Right lobe of liver (tissue), 6 donors: ENCODE measurements at regions not wholly inside any gene's neighbourhood (a gene's known extent, or its start where the extent isn't known, plus 50 kb on each side); places are given as distances from the start of the nearest gene placed in this dataset.

Experiments used
- ATAC-seq, 4 donors: fragments of 200-7000 bp; cut with Tn5 transposase; one replicate each; pipeline ENCODE4 v1.9.1; 2020; ENCODE audit warnings: mild to moderate bottlenecking in 4 of 4, moderate library complexity in 4 of 4
- DNase-seq, 3 donors: peaks; one replicate each; pipeline ENCODE4 v3.0.0-alpha.2; 2020
- H3K27ac ChIP-seq, 3 donors: fragments of 200-600 bp; one replicate each; pipeline ENCODE4 v1.8.0; 2022
- H3K27me3 ChIP-seq, 2 donors: fragments of 200-600 bp; one replicate each; pipeline ENCODE4 v1.8.0; 2022
- H3K36me3 ChIP-seq, 4 donors: fragments of 200-600 bp; sonication (generic) in 1 of 4; one replicate each; pipeline versions ENCODE4 v1.5.1 to v1.8.0; 2017 to 2022; ENCODE audit warnings: control low read depth in 1 of 4
- H3K4me1 ChIP-seq, 4 donors: fragments of 200-600 bp; sonication (generic) in 1 of 4; one replicate each; pipeline versions ENCODE4 v1.5.1 to v1.8.0; 2017 to 2022; ENCODE audit warnings: control low read depth in 1 of 4
- H3K4me3 ChIP-seq, 3 donors: fragments of 200-600 bp; one replicate each; pipeline ENCODE4 v1.8.0; 2022
- H3K9me3 ChIP-seq, 4 donors: fragments of 200-600 bp; sonication (generic) in 1 of 4; one replicate each; pipeline versions ENCODE4 v1.5.1 to v1.8.0; 2017 to 2022; ENCODE audit warnings: control low read depth in 1 of 4
- POLR2A ChIP-seq: fragments of 450-650 bp; IDR thresholded peaks from one replicate; pipeline ENCODE4 v1.6.1; 2017; ENCODE audit warnings: antibody characterized with exemption, mild to moderate bottlenecking
- WGBS: methylation state at CpG from one replicate; pipeline ENCODE4 v1.1.6; 2018; ENCODE audit warnings: low coverage, low lambda C conversion rate; ENCODE audit not compliant: insufficient coverage; ENCODE audit errors: missing lambda C conversion rate; 5-methylcytosine and 5-hydroxymethylcytosine counted together
- intact Hi-C, 2 donors: fragments of 100-400 bp; cut with DNase I; formaldehyde crosslinking; loops; one replicate each; pipeline versions ENCODE4 v1.11.2 to v1.14.1; 2022
- TF ChIP-seq, protein P1 (sequence below), 4 donors: fragments of 200-600 bp in 3 of 4; fragments of 450-650 bp in 1 of 4; IDR thresholded peaks; one replicate each; pipeline versions ENCODE4 v1.5.1 to v1.8.0; 2016 to 2022; ENCODE audit warnings: antibody characterized with exemption in 4 of 4, mild to moderate bottlenecking in 2 of 4
- donor health status: DM: no; HTN: yes; CAD: no.
- donor health status: DM: no; HTN: no; CAD: no.
- donor health status: DM: no; HTN: no; CAD: no.
- donor health status: DM: no; HTN: yes; CAD: no.
- donor health status: DM: no; HTN: yes; CAD: no.

DNA sequence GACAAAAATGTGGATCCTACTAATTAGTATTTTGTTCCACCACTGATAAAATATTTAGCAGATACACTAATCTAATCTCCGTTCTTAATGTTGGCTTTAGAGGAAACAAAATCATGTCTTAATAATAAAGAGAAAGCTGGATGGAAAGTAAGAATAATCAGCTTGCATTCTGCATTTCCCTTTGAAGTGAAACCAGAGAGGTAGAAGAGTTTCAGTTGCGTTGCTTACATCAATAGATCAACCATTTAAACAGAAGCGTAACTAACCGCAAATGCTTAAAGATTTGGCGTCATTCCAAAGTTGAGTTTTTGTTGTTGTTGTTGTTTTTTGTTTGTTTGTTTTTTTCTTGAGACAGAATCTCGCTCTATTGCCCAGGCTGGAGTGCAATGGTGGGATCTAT lies 168.9 kb downstream of the TRIML1 start:
- H3K27ac ChIP-seq: no peak overlapping the region
- H3K4me1 ChIP-seq: no peaks in the 10 kb centered on the region
- no peaks in the 10 kb centered on the region for H3K9me3 ChIP-seq
- no peak for DNase-seq
- no peaks in the 10 kb centered on the region for H3K36me3 ChIP-seq
- TF ChIP-seq POLR2A: no peak
- TF ChIP-seq, protein P1, sequence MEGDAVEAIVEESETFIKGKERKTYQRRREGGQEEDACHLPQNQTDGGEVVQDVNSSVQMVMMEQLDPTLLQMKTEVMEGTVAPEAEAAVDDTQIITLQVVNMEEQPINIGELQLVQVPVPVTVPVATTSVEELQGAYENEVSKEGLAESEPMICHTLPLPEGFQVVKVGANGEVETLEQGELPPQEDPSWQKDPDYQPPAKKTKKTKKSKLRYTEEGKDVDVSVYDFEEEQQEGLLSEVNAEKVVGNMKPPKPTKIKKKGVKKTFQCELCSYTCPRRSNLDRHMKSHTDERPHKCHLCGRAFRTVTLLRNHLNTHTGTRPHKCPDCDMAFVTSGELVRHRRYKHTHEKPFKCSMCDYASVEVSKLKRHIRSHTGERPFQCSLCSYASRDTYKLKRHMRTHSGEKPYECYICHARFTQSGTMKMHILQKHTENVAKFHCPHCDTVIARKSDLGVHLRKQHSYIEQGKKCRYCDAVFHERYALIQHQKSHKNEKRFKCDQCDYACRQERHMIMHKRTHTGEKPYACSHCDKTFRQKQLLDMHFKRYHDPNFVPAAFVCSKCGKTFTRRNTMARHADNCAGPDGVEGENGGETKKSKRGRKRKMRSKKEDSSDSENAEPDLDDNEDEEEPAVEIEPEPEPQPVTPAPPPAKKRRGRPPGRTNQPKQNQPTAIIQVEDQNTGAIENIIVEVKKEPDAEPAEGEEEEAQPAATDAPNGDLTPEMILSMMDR (IDR thresholded peaks at IDR 0.05): no peak
- 63% methylated on average over 6 of the region's 6 CpGs for WGBS
- H3K4me3 ChIP-seq: no peak overlapping the region
- intact Hi-C loops: no loop called here
- no peaks in the 10 kb centered on the region for H3K27me3 ChIP-seq
- ATAC-seq: no peak

DNA sequence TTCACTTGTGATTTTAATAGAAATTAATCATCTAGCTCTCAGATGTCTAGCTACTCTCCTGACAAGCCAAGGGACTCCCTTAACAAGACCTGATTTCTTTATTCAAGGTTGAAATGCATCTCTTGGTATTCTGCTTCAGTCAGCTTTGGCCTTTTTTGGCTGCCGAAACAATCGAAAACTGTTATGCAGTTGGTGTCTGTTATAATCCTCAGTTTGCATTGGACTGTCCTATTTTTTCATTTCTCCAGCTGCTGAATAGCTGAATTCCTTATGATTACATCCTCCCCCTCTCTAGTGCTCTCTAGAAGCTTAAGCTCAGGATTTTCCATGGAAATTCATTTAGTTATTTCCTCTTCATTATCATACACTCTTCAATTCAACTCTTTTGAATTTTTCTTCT lies 177.2 kb downstream of the TRIML1 start:
- no peaks in the 10 kb centered on the region for H3K36me3 ChIP-seq
- H3K4me1 ChIP-seq: no peaks in the 10 kb centered on the region
- H3K27me3 ChIP-seq: no peaks in the 10 kb centered on the region
- ATAC-seq: no peak
- no peak for DNase-seq
- H3K4me3 ChIP-seq: no peak overlapping the region
- no peak for TF ChIP-seq POLR2A
- TF ChIP-seq, protein P1 (IDR thresholded peaks at IDR 0.05): no peak
- H3K9me3 ChIP-seq: no peaks in the 10 kb centered on the region
- H3K27ac ChIP-seq: no peak overlapping the region
- WGBS: 80% methylated on average over 1 of the region's 2 CpGs
- intact Hi-C loops: no loop called here

DNA sequence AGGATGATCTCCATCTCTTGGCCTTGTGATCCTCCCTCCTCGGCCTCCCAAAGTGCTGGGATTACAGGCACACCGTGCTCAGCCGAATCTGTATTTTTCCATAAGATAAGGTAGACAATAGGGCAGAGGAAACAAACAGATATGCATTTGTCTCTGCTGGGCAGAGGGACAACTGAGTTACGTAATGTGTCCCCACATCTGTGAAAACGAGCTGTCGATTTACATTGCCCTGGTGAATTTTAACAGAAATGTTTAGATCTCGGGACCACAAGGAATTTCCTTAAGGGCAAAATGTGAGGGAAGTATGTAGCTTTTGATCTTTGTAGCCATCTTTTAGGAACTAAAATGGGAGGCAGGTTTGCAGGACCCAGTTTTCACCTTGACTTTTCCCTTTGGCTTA lies 189.7 kb downstream of the TRIML1 start:
- H3K4me3 ChIP-seq: no peak overlapping the region
- intact Hi-C loops: no loop called here
- H3K9me3 ChIP-seq: no peaks in the 10 kb centered on the region
- DNase-seq (no peak), ATAC-seq (no peak)
- H3K36me3 ChIP-seq: no peaks in the 10 kb centered on the region
- TF ChIP-seq POLR2A: no peak
- TF ChIP-seq, protein P1 (IDR thresholded peaks at IDR 0.05): no peak
- no peaks in the 10 kb centered on the region for H3K4me1 ChIP-seq
- WGBS: 38% methylated on average over 7 of the region's 7 CpGs
- H3K27ac ChIP-seq: no peak overlapping the region
- H3K27me3 ChIP-seq: no peaks in the 10 kb centered on the region

DNA sequence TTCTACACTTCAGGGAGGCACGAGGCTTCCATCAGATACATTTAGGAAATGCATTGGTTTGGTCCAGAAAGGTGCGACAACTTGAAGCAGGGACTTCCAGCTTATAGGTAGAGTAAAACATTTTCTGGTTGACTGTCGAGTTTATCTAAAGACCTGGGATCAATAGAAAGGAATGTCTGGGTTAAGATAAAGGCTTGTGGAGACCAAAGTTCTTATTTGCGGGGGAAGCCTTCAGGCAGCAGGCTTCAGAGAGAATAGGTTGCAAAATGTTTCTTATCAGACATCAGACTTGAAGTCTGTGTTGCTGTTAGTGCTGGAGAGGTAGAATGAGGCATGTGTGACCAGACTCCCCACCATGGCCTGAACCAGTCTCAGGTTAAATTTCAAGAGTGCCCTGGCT lies 190.3 kb downstream of the TRIML1 start:
- intact Hi-C loops: no loop called here
- ATAC-seq (no peak), DNase-seq (no peak)
- TF ChIP-seq, protein P1 (IDR thresholded peaks at IDR 0.05): no peak
- no peak for TF ChIP-seq POLR2A
- 18% methylated on average over 4 of the region's 4 CpGs for WGBS
- Histone ChIP-seq H3K27ac (no peak overlapping the region), H3K9me3 (no peaks in the 10 kb centered on the region), H3K4me3 (no peak overlapping the region), H3K4me1 (no peaks in the 10 kb centered on the region), H3K36me3 (no peaks in the 10 kb centered on the region), H3K27me3 (no peaks in the 10 kb centered on the region)

DNA sequence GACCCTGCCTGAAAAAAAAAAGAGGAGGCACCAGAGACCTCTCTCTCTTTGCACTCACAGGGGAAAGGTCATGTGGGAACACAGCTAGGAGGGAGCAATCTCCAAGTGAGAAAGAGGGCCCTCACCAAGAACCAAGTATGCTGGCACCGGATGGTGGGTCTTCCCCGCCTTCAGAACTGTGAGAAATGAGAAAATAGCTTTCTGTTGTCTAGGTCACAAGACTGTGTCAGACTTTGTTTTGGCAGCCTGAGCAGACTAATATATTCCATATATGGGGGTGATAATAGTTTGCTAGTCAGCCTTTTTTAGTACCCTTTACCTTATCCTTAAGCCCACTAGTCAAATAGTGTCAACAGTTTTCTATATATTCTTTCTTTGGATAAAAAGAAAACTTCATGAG lies 193.0 kb downstream of the TRIML1 start:
- H3K27ac ChIP-seq: no peak overlapping the region
- 85% methylated on average over 2 of the region's 2 CpGs for WGBS
- H3K4me1 ChIP-seq: no peaks in the 10 kb centered on the region
- H3K4me3 ChIP-seq: no peak overlapping the region
- no peaks in the 10 kb centered on the region for H3K27me3 ChIP-seq
- ATAC-seq (no peak), DNase-seq (no peak)
- intact Hi-C loops: no loop called here
- H3K36me3 ChIP-seq: no peaks in the 10 kb centered on the region
- TF ChIP-seq POLR2A: no peak
- TF ChIP-seq, protein P1 (IDR thresholded peaks at IDR 0.05): no peak
- H3K9me3 ChIP-seq: no peaks in the 10 kb centered on the region
